SK-N-SH (cell line): ENCODE measurements at regions not wholly inside any gene's neighbourhood (a gene's known extent, or its start where the extent isn't known, plus 50 kb on each side); places are given as distances from the start of the nearest gene placed in this dataset.

Experiments used
- CTCF ChIA-PET: fragments of 300-600, 350-600 bp; formaldehyde crosslinking; extraction: SDS; loops from one replicate; lab custom pipeline; 2021; lab: Yijun Ruan, JAX
- POLR2A ChIA-PET: fragments of 350-600 bp; sonication (Branson Sonifier 250); formaldehyde crosslinking; extraction: SDS; loops from one replicate; lab custom pipeline; 2020; ENCODE audit warnings: antibody characterized with exemption, inconsistent platforms; lab: Yijun Ruan, JAX
- DNase-seq: peaks from one replicate; pipeline ENCODE4 v3.0.0; 2012
- H2AFZ ChIP-seq: fragments of 200-600 bp; sonication (generic); 2 replicates; pipeline ENCODE4 v1.8.1; 2016; ENCODE audit warnings: antibody characterized with exemption, mild to moderate bottlenecking, low read depth
- H3F3A ChIP-seq: fragments of 200-600 bp; sonication (generic); replicated peaks from 2 replicates; pipeline ENCODE3; 2016; ENCODE audit warnings: antibody characterized with exemption, mild to moderate bottlenecking; ENCODE audit not compliant: insufficient read depth
- H3K27ac ChIP-seq, 2 experiments: fragments of 200-500 bp in 1 of 2; fragments of 200-600 bp in 1 of 2; sonication (Bioruptor generic) in 1 of 2; sonication (generic), shearing (Covaris generic) in 1 of 2; 2 replicates each; pipeline versions ENCODE4 v1.5.1 to v1.6.1; 2014 to 2016; ENCODE audit warnings: low read depth in 2 of 2, inconsistent platforms in 1 of 2, low read length in 1 of 2, mild to moderate bottlenecking in 1 of 2, mixed read lengths in 1 of 2
- H3K27me3 ChIP-seq: fragments of 200-600 bp; sonication (generic), shearing (Covaris generic); 2 replicates; pipeline ENCODE4 v1.6.1; 2016; ENCODE audit warnings: mixed run types; ENCODE audit not compliant: insufficient read depth
- H3K36me3 ChIP-seq, 2 experiments: fragments of 200-500 bp in 1 of 2; fragments of 200-600 bp in 1 of 2; sonication (Bioruptor generic) in 1 of 2; sonication (generic) in 1 of 2; replicated peaks in 1 of 2; 2 replicates each; pipeline versions ENCODE3 to v1.5.1; 2014 to 2016; ENCODE audit warnings: low read length in 1 of 2, mild to moderate bottlenecking in 1 of 2; ENCODE audit not compliant: insufficient read depth in 2 of 2, control insufficient read depth in 1 of 2
- H3K4me1 ChIP-seq, 2 experiments: fragments of 200-500 bp in 1 of 2; fragments of 200-600 bp in 1 of 2; sonication (Bioruptor generic) in 1 of 2; sonication (generic), shearing (Covaris generic) in 1 of 2; 2 replicates each; pipeline versions ENCODE4 v1.5.1 to v1.6.1; 2014 to 2016; ENCODE audit warnings: low read depth in 1 of 2, low read length in 1 of 2, mixed run types in 1 of 2; ENCODE audit not compliant: insufficient read depth in 2 of 2, control insufficient read depth in 1 of 2
- H3K4me2 ChIP-seq: fragments of 200-600 bp; sonication (generic), shearing (Covaris generic); 2 replicates; pipeline ENCODE4 v1.6.1; 2017; ENCODE audit warnings: mixed run types
- H3K4me3 ChIP-seq, 2 experiments: fragments of 200-500 bp in 1 of 2; fragments of 200-600 bp in 1 of 2; sonication (Bioruptor generic) in 1 of 2; sonication (generic), shearing (Covaris generic) in 1 of 2; 2 replicates each; pipeline versions ENCODE4 v1.5.1 to v1.8.1; 2014 to 2016; ENCODE audit warnings: low read depth in 2 of 2, inconsistent platforms in 1 of 2, low read length in 1 of 2, mild to moderate bottlenecking in 1 of 2, mixed read lengths in 1 of 2, moderate library complexity in 1 of 2
- H3K79me2 ChIP-seq: fragments of 200-600 bp; sonication (generic); 2 replicates; pipeline ENCODE4 v1.8.1; 2017; ENCODE audit warnings: mild to moderate bottlenecking; ENCODE audit not compliant: insufficient read depth
- H3K9ac ChIP-seq: fragments of 200-600 bp; sonication (generic); 2 replicates; pipeline ENCODE4 v1.6.1; 2017; ENCODE audit warnings: mixed run types
- H3K9me2 ChIP-seq: fragments of 200-600 bp; sonication (generic); 2 replicates; pipeline ENCODE4 v1.6.1; 2017; ENCODE audit warnings: mixed run types
- H3K9me3 ChIP-seq: fragments of 200-600 bp; sonication (generic); 2 replicates; pipeline ENCODE4 v1.6.1; 2017; ENCODE audit warnings: mixed run types, mild to moderate bottlenecking, moderate library complexity
- H4K20me1 ChIP-seq: fragments of 200-600 bp; sonication (generic); 2 replicates; pipeline ENCODE4 v1.6.1; 2017; ENCODE audit warnings: mild to moderate bottlenecking, mixed run types; ENCODE audit not compliant: insufficient read depth
- ELF1 ChIP-seq: IDR thresholded peaks from 2 replicates; pipeline ENCODE4 v1.4.0; 2012
- EP300 ChIP-seq, 2 experiments: IDR thresholded peaks; 2 replicates each; pipeline versions ENCODE4 v1.4.0 to v1.6.1; 2012; ENCODE audit warnings: borderline replicate concordance in 1 of 2, low read depth in 1 of 2, low read length in 1 of 2
- GABPA ChIP-seq: IDR thresholded peaks from 2 replicates; pipeline ENCODE4 v1.4.0; 2012; ENCODE audit warnings: low read depth, mild to moderate bottlenecking
- RCOR1 ChIP-seq: fragments of 150-350 bp; IDR thresholded peaks from 2 replicates; pipeline ENCODE4 v1.6.1; 2017; ENCODE audit warnings: antibody characterized with exemption, low read length
- SIN3A ChIP-seq: IDR thresholded peaks from 2 replicates; pipeline ENCODE4 v1.6.1; 2012; ENCODE audit warnings: low read depth, mild to moderate bottlenecking, low read length, moderate library complexity, borderline replicate concordance
- SMC3 ChIP-seq: IDR thresholded peaks from 2 replicates; pipeline ENCODE4 v1.6.1; 2012; ENCODE audit warnings: low read depth, low read length, improper control_type of control experiment
- USF2 ChIP-seq: fragments of 150-350 bp; IDR thresholded peaks from 2 replicates; pipeline ENCODE4 v1.6.1; 2017; ENCODE audit warnings: antibody characterized with exemption, low read length, low read depth, borderline replicate concordance
- WGBS: methylation state at CpG from one replicate; pipeline ENCODE4 v1.1.6; 2017; ENCODE audit warnings: low lambda C conversion rate; 5-methylcytosine and 5-hydroxymethylcytosine counted together
- TF ChIP-seq, protein P1 (sequence below): fragments of 150-350 bp; IDR thresholded peaks from 2 replicates; pipeline ENCODE4 v1.6.1; 2016; ENCODE audit warnings: mild to moderate bottlenecking, low read depth, low read length

DNA sequence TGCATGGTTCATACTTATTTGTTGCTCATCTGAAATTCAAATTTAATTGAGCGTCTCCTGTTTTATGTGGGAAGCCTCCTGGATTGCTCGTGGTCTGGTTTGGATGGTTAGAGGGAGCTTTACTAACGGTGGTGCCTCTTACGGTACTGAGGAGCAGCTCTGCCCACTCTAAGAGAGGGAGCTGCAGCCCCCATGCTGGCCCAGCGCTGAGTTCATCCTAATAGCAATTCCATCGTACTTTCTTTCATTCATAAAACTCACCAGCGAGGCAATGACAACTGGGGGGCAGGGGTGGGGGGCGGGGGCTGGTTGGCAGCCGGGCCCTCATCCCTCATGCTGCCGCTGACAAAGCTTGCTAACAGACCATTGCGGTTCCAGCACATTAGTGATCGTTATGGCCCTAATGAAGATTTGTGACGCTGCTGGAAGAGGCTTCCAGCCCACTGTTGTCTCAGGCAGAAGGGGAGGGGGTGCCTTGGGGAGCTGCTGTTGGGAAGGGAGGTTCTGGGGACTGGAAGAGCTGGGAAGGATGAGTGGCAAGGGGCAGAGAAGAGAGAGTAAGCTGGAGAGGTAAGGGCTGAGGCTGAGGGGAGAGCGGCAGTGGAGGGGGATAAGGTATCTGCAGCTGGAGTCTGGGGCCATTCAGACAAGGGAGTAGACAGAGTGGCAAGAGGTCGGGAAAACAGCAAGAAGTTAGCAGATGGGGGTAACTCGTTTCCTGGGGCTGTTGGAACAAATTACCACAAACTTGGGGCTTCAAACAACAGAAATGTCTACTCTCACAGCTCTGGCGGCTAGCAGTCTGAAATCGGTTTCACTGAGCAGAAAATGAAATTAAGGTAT, 238.1 kb downstream of the LPIN1 start:
- no peak for DNase-seq
- ChIA-PET CTCF (interaction anchor here (1.1 to 8.2 kb wide), 2 partner anchors 9 to 15 kb away, joined by 4 to 30 read pairs; no protein-coding TSS in a partner anchor), POLR2A (interaction anchor here (0.6 kb wide), 1 partner anchor 10 kb away, joined by 6 read pairs; no protein-coding TSS in a partner anchor)
- Histone ChIP-seq H3K4me1 (no peaks in the 10 kb centered on the region; a peak in 1 of 4 replicates), H3K36me3 (no peaks in the 10 kb centered on the region), H3K27me3 (no peaks in the 10 kb centered on the region), H3K4me2 (no peak overlapping the region), H4K20me1 (no peaks in the 10 kb centered on the region), H2AFZ (no peak overlapping the region), H3K9me3 (no peaks in the 10 kb centered on the region), H3F3A (no peaks in the 10 kb centered on the region)
- TF ChIP-seq, protein P1, sequence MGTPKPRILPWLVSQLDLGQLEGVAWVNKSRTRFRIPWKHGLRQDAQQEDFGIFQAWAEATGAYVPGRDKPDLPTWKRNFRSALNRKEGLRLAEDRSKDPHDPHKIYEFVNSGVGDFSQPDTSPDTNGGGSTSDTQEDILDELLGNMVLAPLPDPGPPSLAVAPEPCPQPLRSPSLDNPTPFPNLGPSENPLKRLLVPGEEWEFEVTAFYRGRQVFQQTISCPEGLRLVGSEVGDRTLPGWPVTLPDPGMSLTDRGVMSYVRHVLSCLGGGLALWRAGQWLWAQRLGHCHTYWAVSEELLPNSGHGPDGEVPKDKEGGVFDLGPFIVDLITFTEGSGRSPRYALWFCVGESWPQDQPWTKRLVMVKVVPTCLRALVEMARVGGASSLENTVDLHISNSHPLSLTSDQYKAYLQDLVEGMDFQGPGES = no peak
- TF ChIP-seq ELF1 = no peak
- TF ChIP-seq SIN3A = no peak
- no peak for TF ChIP-seq USF2
- TF ChIP-seq, all 33 proteins: peak for 0
- Histone ChIP-seq H3K4me3 (no peak overlapping the region), H3K9me2 (no peaks in the 10 kb centered on the region), H3K9ac (no peak overlapping the region), H3K79me2 (no peaks in the 10 kb centered on the region), H3K27ac (no peak overlapping the region)
- 66% methylated on average over 18 of the region's 18 CpGs for WGBS

DNA sequence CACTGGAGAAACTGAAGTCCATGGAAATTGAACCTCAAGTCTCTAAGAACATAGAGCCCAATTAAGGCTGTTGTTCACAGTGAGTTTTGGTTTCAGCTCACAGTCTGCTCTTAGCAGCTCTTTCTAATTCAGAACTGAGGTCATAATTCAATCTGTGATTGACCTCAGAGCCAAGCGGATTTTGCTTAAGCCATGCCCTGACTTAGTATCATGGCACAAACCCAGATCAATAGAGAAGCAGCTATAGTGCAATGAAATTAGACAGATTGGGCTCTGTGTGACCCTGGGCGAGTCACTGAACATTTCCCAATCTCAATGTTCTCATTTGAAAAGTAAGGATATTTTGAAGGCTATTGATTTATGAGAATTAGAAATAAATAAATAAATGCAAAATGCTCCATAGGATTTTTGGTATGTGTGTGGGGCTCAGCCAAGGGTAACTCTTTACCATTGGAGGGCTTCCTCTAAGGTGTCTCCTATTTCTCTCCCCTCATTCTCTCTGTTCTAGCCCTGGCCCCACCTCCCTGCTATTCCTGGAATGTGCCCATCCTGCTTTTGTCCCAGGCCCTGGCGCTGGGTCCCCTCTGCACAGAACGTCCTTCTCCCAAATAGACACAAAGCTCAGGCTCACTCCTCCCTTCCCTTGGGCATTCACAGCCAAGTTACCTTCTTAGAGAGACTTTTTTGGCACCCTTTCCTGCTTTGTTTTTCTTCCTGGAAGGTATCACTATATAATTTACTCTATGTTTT, 239.6 kb downstream of the LPIN1 start:
- CTCF ChIA-PET = interaction anchor here (0.8 to 1.1 kb wide), 3 partner anchors 11 to 156 kb away, joined by 3 to 4 read pairs (median 3); no protein-coding TSS in a partner anchor

More for the DNA sequence above, 239.6 kb downstream of the LPIN1 start:
- no peaks in the 10 kb centered on the region for H3K27me3 ChIP-seq
- TF ChIP-seq SMC3 = no peak
- no peak for TF ChIP-seq EP300 (IDR thresholded peaks at IDR 0.05; ENCODE audit: borderline replicate concordance in 1 of 2, low read depth in 1 of 2, low read length in 1 of 2)
- TF ChIP-seq RCOR1 = no peak
- no peak for TF ChIP-seq GABPA
- TF ChIP-seq, all 33 proteins: peak for 0
- Histone ChIP-seq H2AFZ (no peak overlapping the region), H3K4me1 (no peaks in the 10 kb centered on the region; a peak in 1 of 4 replicates), H3K9me2 (no peaks in the 10 kb centered on the region), H3K27ac (no peak overlapping the region), H3K36me3 (no peaks in the 10 kb centered on the region), H3K79me2 (no peaks in the 10 kb centered on the region), H3K9me3 (no peaks in the 10 kb centered on the region), H3K4me3 (no peak overlapping the region), H3K4me2 (no peak overlapping the region), H3F3A (no peaks in the 10 kb centered on the region), H4K20me1 (no peaks in the 10 kb centered on the region), H3K9ac (no peak overlapping the region)
- DNase-seq = no peak
- WGBS = 83% methylated on average over 4 of the region's 4 CpGs
- POLR2A ChIA-PET = interaction anchor here (0.5 kb wide), 1 partner anchor 11 kb away, joined by 3 read pairs; no protein-coding TSS in a partner anchor
